BJ (cell line): ENCODE measurements at regions not wholly inside any gene's neighbourhood (a gene's known extent, or its start where the extent isn't known, plus 50 kb on each side); places are given as distances from the start of the nearest gene placed in this dataset.

Experiments used
- CTCF ChIA-PET: fragments of 350-600 bp; formaldehyde crosslinking; extraction: SDS; loops from one replicate; lab custom pipeline; 2021; ENCODE audit warnings: antibody characterized with exemption, inconsistent platforms; lab: Yijun Ruan, JAX
- POLR2A ChIA-PET: fragments of 300-600 bp; sonication (Branson Sonifier 250); formaldehyde crosslinking; extraction: SDS; loops from one replicate; lab custom pipeline; 2021; ENCODE audit warnings: antibody characterized with exemption; lab: Charles Lee
- DNase-seq: peaks from one replicate; pipeline ENCODE4 v3.0.0-alpha.2; 2011; ENCODE audit warnings: low read depth
- H3K27me3 ChIP-seq: 2 replicates; pipeline ENCODE4 v1.6.0; 2011; ENCODE audit warnings: low read length; ENCODE audit not compliant: control insufficient read depth, insufficient read depth
- H3K36me3 ChIP-seq: 2 replicates; pipeline ENCODE4 v1.5.1; 2011; ENCODE audit warnings: low read length; ENCODE audit not compliant: control insufficient read depth, insufficient read depth
- H3K4me3 ChIP-seq: 2 replicates; pipeline ENCODE4 v1.5.1; 2011; ENCODE audit warnings: low read depth, mild to moderate bottlenecking, control low read depth, low read length
- CTCF ChIP-seq: IDR thresholded peaks from 2 replicates; pipeline ENCODE4 v1.5.1; 2011; ENCODE audit warnings: low read depth, mild to moderate bottlenecking, control low read depth, inconsistent platforms, low read length, moderate library complexity; ENCODE audit not compliant: insufficient read depth

- no peak for DNase-seq
- POLR2A ChIA-PET: no interaction called here
- H3K4me3 ChIP-seq: no peak overlapping the region
- H3K36me3 ChIP-seq: no peaks in the 10 kb centered on the region
- CTCF ChIA-PET: interaction anchor here (0.8 to 1.1 kb wide), 2 partner anchors 11 to 13 kb away, joined by 3 to 4 read pairs; no protein-coding TSS in a partner anchor
- TF ChIP-seq CTCF: no peak
- no peaks in the 10 kb centered on the region for H3K27me3 ChIP-seq
These were observed 80.2 kb upstream of the GADD45A start for GRCh38 chr1:67604778-67605177.

GRCh38 chr1:67605209-67605780 lies 79.7 kb upstream of the GADD45A start:
- ChIA-PET CTCF (interaction anchor here (0.8 to 1.1 kb wide), 2 partner anchors 12 kb away, joined by 3 to 4 read pairs; no protein-coding TSS in a partner anchor), POLR2A (no interaction called here)
- Histone ChIP-seq H3K4me3 (no peak overlapping the region), H3K36me3 (no peaks in the 10 kb centered on the region), H3K27me3 (no peaks in the 10 kb centered on the region)
- no peak for DNase-seq
- TF ChIP-seq CTCF: no peak

- no peak overlapping the region for H3K4me3 ChIP-seq
- POLR2A ChIA-PET: no interaction called here
- CTCF ChIA-PET: interaction anchor here (1.1 kb wide), 1 partner anchor 20 kb away, joined by 3 read pairs; no protein-coding TSS in a partner anchor
- no peaks in the 10 kb centered on the region for H3K36me3 ChIP-seq
- TF ChIP-seq CTCF: no peak
- H3K27me3 ChIP-seq: no peaks in the 10 kb centered on the region
- DNase-seq: no peak
These were observed 77.7 kb upstream of the GADD45A start for GRCh38 chr1:67607286-67607685.

- CTCF ChIA-PET: interaction anchor here (1.1 kb wide), 1 partner anchor 19 kb away, joined by 3 read pairs; no protein-coding TSS in a partner anchor
These were observed 77.3 kb upstream of the GADD45A start for GRCh38 chr1:67607699-67608098.

More at GRCh38 chr1:67607699-67608098, 77.3 kb upstream of the GADD45A start:
- TF ChIP-seq CTCF: no peak
- POLR2A ChIA-PET: no interaction called here
- no peak overlapping the region for H3K4me3 ChIP-seq
- H3K36me3 ChIP-seq: no peaks in the 10 kb centered on the region
- no peak for DNase-seq
- no peaks in the 10 kb centered on the region for H3K27me3 ChIP-seq
